ENCODE measurements at regions not wholly inside any gene's neighbourhood (a gene's known extent, or its start where the extent isn't known, plus 50 kb on each side); places are given as distances from the start of the nearest gene placed in this dataset.

DNA sequence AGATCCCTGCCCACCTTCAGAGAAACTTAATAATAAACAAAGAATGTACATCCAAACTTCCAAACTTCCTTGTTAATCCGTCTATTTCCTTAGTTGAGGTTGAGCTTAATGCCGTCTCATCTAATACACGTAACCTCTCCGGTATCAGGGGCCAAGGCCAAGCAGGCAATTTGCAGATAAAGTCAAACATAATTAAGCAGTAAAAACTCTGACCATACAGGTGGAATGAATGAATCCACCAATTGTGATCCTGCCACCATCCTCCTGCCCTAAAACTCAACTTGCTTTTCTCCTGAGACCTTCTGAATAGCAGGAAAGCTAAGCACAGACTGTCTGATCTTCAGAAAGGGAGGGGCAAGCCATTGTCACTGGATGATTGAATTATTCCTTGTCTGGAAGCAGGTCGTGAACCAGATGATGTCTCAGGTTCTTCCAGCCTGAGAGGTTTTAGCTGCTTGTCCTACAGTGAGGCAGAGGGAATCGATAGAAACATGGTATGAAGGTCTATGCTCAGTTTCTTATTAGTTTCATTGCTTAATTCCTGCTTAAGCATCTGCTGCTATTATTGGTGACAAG, 1111.8 kb upstream of the EEF2KMT start:
- WGBS, 2 donors: 36 to 49% methylated on average over 6 of the region's 6 CpGs
- H3K4me1 ChIP-seq (ENCODE audit: control insufficient read depth in 2 of 2, insufficient read depth in 2 of 2, low read length in 1 of 2): no peaks in the 10 kb centered on the region
- H3K4me3 ChIP-seq (ENCODE audit: low read depth in 1 of 2, low read length in 2 of 2): no peak overlapping the region

DNA sequence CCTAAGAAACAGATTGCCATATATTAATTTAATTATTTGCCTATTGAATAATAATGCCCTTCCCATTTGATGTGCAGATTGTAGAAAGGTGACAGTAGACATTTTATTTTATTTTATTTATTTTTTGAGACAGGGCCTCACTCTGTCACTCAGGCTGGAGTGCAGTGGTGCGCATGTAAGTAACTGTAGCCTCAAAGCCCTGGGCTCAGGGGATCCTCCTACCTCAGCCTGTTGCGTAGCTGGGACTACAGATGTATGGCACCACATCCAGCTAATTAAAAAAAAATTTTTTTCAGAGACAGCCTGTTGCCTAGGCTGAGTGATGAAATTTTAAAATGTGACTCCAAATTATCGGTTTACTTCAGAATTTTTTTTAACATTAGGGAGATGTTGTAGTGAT, 1110.0 kb upstream of the EEF2KMT start:
- WGBS, 2 donors: 82 to 88% methylated on average over 3 of the region's 3 CpGs
- no peak overlapping the region for H3K27ac ChIP-seq (ENCODE audit: low read depth in 2 of 2, low read length in 1 of 2)
- no peaks in the 10 kb centered on the region for H3K9me3 ChIP-seq (ENCODE audit: control insufficient read depth in 2 of 2, insufficient read depth in 1 of 2, low read depth in 1 of 2, low read length in 1 of 2)
- no peaks in the 10 kb centered on the region for H3K27me3 ChIP-seq (ENCODE audit: control insufficient read depth in 1 of 2, insufficient read depth in 2 of 2, low read length in 2 of 2)
- H3K36me3 ChIP-seq (ENCODE audit: control insufficient read depth in 2 of 2, insufficient read depth in 2 of 2, low read length in 1 of 2): no peaks in the 10 kb centered on the region
- H3K4me1 ChIP-seq (ENCODE audit: control insufficient read depth in 2 of 2, insufficient read depth in 2 of 2, low read length in 1 of 2): no peaks in the 10 kb centered on the region
- H3K4me3 ChIP-seq (ENCODE audit: low read depth in 1 of 2, low read length in 2 of 2): no peak overlapping the region

More for the DNA sequence above, 1111.8 kb upstream of the EEF2KMT start:
- H3K27ac ChIP-seq (ENCODE audit: low read depth in 2 of 2, low read length in 1 of 2): no peak overlapping the region
- no peaks in the 10 kb centered on the region for H3K36me3 ChIP-seq (ENCODE audit: control insufficient read depth in 2 of 2, insufficient read depth in 2 of 2, low read length in 1 of 2)
- H3K27me3 ChIP-seq (ENCODE audit: control insufficient read depth in 1 of 2, insufficient read depth in 2 of 2, low read length in 2 of 2): no peaks in the 10 kb centered on the region
- no peaks in the 10 kb centered on the region for H3K9me3 ChIP-seq (ENCODE audit: control insufficient read depth in 2 of 2, insufficient read depth in 1 of 2, low read depth in 1 of 2, low read length in 1 of 2)

DNA sequence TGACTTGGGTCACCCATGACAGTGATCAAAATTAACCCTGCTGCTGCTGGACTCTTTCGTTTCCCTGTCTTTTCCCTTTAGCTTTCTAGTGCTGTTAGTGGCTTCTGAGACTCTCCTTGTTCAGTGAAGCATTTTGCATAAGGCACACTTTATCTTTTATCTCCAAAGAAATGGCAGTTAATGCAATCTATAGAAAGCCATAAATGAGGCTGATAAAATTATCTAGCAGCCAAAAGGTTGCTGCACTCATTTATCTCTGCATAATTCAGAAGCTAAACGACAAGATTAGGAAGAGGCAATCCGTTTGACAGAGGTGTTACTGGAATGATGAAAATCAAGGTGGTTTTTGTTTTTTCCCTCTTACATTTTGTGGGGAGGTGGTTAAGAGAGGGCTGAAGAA, 1109.5 kb upstream of the EEF2KMT start:
- Histone ChIP-seq H3K27ac (ENCODE audit: low read depth in 2 of 2, low read length in 1 of 2) (no peak overlapping the region), H3K36me3 (ENCODE audit: control insufficient read depth in 2 of 2, insufficient read depth in 2 of 2, low read length in 1 of 2) (no peaks in the 10 kb centered on the region), H3K9me3 (ENCODE audit: control insufficient read depth in 2 of 2, insufficient read depth in 1 of 2, low read depth in 1 of 2, low read length in 1 of 2) (no peaks in the 10 kb centered on the region), H3K27me3 (ENCODE audit: control insufficient read depth in 1 of 2, insufficient read depth in 2 of 2, low read length in 2 of 2) (no peaks in the 10 kb centered on the region), H3K4me1 (ENCODE audit: control insufficient read depth in 2 of 2, insufficient read depth in 2 of 2, low read length in 1 of 2) (no peaks in the 10 kb centered on the region), H3K4me3 (ENCODE audit: low read depth in 1 of 2, low read length in 2 of 2) (no peak overlapping the region)
- WGBS, 2 donors: 15 to 23% methylated on average over 3 of the region's 3 CpGs

GRCh38 chr16:6206080-6206479, 1108.5 kb upstream of the EEF2KMT start:
- Histone ChIP-seq H3K9me3 (ENCODE audit: control insufficient read depth in 2 of 2, insufficient read depth in 1 of 2, low read depth in 1 of 2, low read length in 1 of 2) (no peaks in the 10 kb centered on the region), H3K4me1 (ENCODE audit: control insufficient read depth in 2 of 2, insufficient read depth in 2 of 2, low read length in 1 of 2) (no peaks in the 10 kb centered on the region), H3K36me3 (ENCODE audit: control insufficient read depth in 2 of 2, insufficient read depth in 2 of 2, low read length in 1 of 2) (no peaks in the 10 kb centered on the region), H3K27me3 (ENCODE audit: control insufficient read depth in 1 of 2, insufficient read depth in 2 of 2, low read length in 2 of 2) (no peaks in the 10 kb centered on the region), H3K4me3 (ENCODE audit: low read depth in 1 of 2, low read length in 2 of 2) (no peak overlapping the region), H3K27ac (ENCODE audit: low read depth in 2 of 2, low read length in 1 of 2) (no peak overlapping the region)
- 35 to 48% methylated on average over 5 of the region's 5 CpGs for WGBS, 2 donors

DNA sequence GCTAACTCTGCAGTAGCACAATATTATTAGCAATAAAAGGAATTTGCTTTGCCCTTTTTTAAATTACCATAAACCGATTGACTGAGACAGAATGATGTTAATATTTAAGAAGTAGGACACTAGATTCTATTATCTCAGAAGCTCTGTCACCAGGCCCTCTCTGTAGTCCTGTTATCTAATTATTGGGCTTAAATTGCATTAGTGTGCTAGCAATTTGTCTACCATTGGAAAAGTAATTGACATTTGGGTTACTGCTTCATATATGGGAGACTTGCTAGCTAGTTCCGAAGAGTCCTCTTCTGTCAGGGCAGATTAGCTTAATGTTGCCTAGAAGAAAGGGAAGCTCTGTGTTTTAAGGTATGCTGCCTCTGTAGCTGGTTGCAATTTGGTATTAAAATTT, 1107.3 kb upstream of the EEF2KMT start:
- 79 to 81% methylated on average over 2 of the region's 2 CpGs for WGBS, 2 donors
- no peak overlapping the region for H3K27ac ChIP-seq (ENCODE audit: low read depth in 2 of 2, low read length in 1 of 2)

GRCh38 chr16:6200861-6201260, 1103.3 kb upstream of the EEF2KMT start:
- Histone ChIP-seq H3K36me3 (ENCODE audit: control insufficient read depth in 2 of 2, insufficient read depth in 2 of 2, low read length in 1 of 2) (no peaks in the 10 kb centered on the region), H3K4me1 (ENCODE audit: control insufficient read depth in 2 of 2, insufficient read depth in 2 of 2, low read length in 1 of 2) (no peaks in the 10 kb centered on the region), H3K9me3 (ENCODE audit: control insufficient read depth in 2 of 2, insufficient read depth in 1 of 2, low read depth in 1 of 2, low read length in 1 of 2) (no peaks in the 10 kb centered on the region), H3K4me3 (ENCODE audit: low read depth in 1 of 2, low read length in 2 of 2) (no peak overlapping the region), H3K27ac (ENCODE audit: low read depth in 2 of 2, low read length in 1 of 2) (no peak overlapping the region), H3K27me3 (ENCODE audit: control insufficient read depth in 1 of 2, insufficient read depth in 2 of 2, low read length in 2 of 2) (no peaks in the 10 kb centered on the region)
- 75 to 91% methylated on average over 6 of the region's 6 CpGs for WGBS, 2 donors

More for the DNA sequence above, 1107.3 kb upstream of the EEF2KMT start:
- Histone ChIP-seq H3K4me1 (ENCODE audit: control insufficient read depth in 2 of 2, insufficient read depth in 2 of 2, low read length in 1 of 2) (no peaks in the 10 kb centered on the region), H3K36me3 (ENCODE audit: control insufficient read depth in 2 of 2, insufficient read depth in 2 of 2, low read length in 1 of 2) (no peaks in the 10 kb centered on the region), H3K4me3 (ENCODE audit: low read depth in 1 of 2, low read length in 2 of 2) (no peak overlapping the region), H3K9me3 (ENCODE audit: control insufficient read depth in 2 of 2, insufficient read depth in 1 of 2, low read depth in 1 of 2, low read length in 1 of 2) (no peaks in the 10 kb centered on the region), H3K27me3 (ENCODE audit: control insufficient read depth in 1 of 2, insufficient read depth in 2 of 2, low read length in 2 of 2) (no peaks in the 10 kb centered on the region)

GRCh38 chr16:6200271-6200670, 1102.7 kb upstream of the EEF2KMT start:
- H3K9me3 ChIP-seq (ENCODE audit: control insufficient read depth in 2 of 2, insufficient read depth in 1 of 2, low read depth in 1 of 2, low read length in 1 of 2): no peaks in the 10 kb centered on the region
- H3K27ac ChIP-seq (ENCODE audit: low read depth in 2 of 2, low read length in 1 of 2): no peak overlapping the region
- no peaks in the 10 kb centered on the region for H3K27me3 ChIP-seq (ENCODE audit: control insufficient read depth in 1 of 2, insufficient read depth in 2 of 2, low read length in 2 of 2)
- H3K36me3 ChIP-seq (ENCODE audit: control insufficient read depth in 2 of 2, insufficient read depth in 2 of 2, low read length in 1 of 2): no peaks in the 10 kb centered on the region
- no peaks in the 10 kb centered on the region for H3K4me1 ChIP-seq (ENCODE audit: control insufficient read depth in 2 of 2, insufficient read depth in 2 of 2, low read length in 1 of 2)
- WGBS, 2 donors: 85 to 86% methylated on average over 6 of the region's 6 CpGs
- H3K4me3 ChIP-seq (ENCODE audit: low read depth in 1 of 2, low read length in 2 of 2): no peak overlapping the region

- no peak overlapping the region for H3K27ac ChIP-seq (ENCODE audit: low read depth in 2 of 2, low read length in 1 of 2)
- no peaks in the 10 kb centered on the region for H3K27me3 ChIP-seq (ENCODE audit: control insufficient read depth in 1 of 2, insufficient read depth in 2 of 2, low read length in 2 of 2)
- no peaks in the 10 kb centered on the region for H3K36me3 ChIP-seq (ENCODE audit: control insufficient read depth in 2 of 2, insufficient read depth in 2 of 2, low read length in 1 of 2)
- no peaks in the 10 kb centered on the region for H3K9me3 ChIP-seq (ENCODE audit: control insufficient read depth in 2 of 2, insufficient read depth in 1 of 2, low read depth in 1 of 2, low read length in 1 of 2)
- WGBS, 2 donors: 15 to 18% methylated on average over 2 of the region's 2 CpGs
- no peaks in the 10 kb centered on the region for H3K4me1 ChIP-seq (ENCODE audit: control insufficient read depth in 2 of 2, insufficient read depth in 2 of 2, low read length in 1 of 2)
- no peak overlapping the region for H3K4me3 ChIP-seq (ENCODE audit: low read depth in 1 of 2, low read length in 2 of 2)
Measured at GRCh38 chr16:6195966-6196365, 1098.4 kb upstream of the EEF2KMT start.

GRCh38 chr16:6193718-6194117, 1096.1 kb upstream of the EEF2KMT start:
- Histone ChIP-seq H3K27ac (ENCODE audit: low read depth in 2 of 2, low read length in 1 of 2) (no peak overlapping the region), H3K4me1 (ENCODE audit: control insufficient read depth in 2 of 2, insufficient read depth in 2 of 2, low read length in 1 of 2) (no peaks in the 10 kb centered on the region), H3K4me3 (ENCODE audit: low read depth in 1 of 2, low read length in 2 of 2) (no peak overlapping the region), H3K27me3 (ENCODE audit: control insufficient read depth in 1 of 2, insufficient read depth in 2 of 2, low read length in 2 of 2) (no peaks in the 10 kb centered on the region), H3K9me3 (ENCODE audit: control insufficient read depth in 2 of 2, insufficient read depth in 1 of 2, low read depth in 1 of 2, low read length in 1 of 2) (no peaks in the 10 kb centered on the region), H3K36me3 (ENCODE audit: control insufficient read depth in 2 of 2, insufficient read depth in 2 of 2, low read length in 1 of 2) (no peaks in the 10 kb centered on the region)
- WGBS, 2 donors: 20 to 25% methylated on average over 3 of the region's 3 CpGs

DNA sequence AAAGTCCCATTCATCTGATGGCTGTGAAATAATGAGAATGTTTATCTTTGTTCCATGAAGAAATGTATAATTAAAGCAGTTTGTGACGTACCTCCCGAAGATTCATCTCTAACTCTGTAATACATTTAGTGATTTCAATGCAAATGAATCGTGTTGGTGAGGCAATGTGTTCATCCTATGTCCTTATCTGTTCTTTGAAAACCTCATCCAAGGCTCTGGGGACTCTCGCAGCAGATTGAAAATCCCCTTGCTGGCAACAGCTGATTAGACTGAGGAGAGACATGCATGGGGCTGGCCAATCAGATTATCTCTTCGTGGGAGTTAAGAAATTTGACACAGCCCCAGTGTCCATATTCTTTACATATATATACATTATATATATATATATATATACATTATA, 1095.4 kb upstream of the EEF2KMT start:
- Histone ChIP-seq H3K27ac (ENCODE audit: low read depth in 2 of 2, low read length in 1 of 2) (no peak overlapping the region), H3K36me3 (ENCODE audit: control insufficient read depth in 2 of 2, insufficient read depth in 2 of 2, low read length in 1 of 2) (no peaks in the 10 kb centered on the region), H3K9me3 (ENCODE audit: control insufficient read depth in 2 of 2, insufficient read depth in 1 of 2, low read depth in 1 of 2, low read length in 1 of 2) (no peaks in the 10 kb centered on the region), H3K27me3 (ENCODE audit: control insufficient read depth in 1 of 2, insufficient read depth in 2 of 2, low read length in 2 of 2) (no peaks in the 10 kb centered on the region), H3K4me1 (ENCODE audit: control insufficient read depth in 2 of 2, insufficient read depth in 2 of 2, low read length in 1 of 2) (no peaks in the 10 kb centered on the region), H3K4me3 (ENCODE audit: low read depth in 1 of 2, low read length in 2 of 2) (no peak overlapping the region)
- WGBS, 2 donors: 73 to 76% methylated on average over 5 of the region's 5 CpGs

All from esophagus (tissue), 2 donors.